ENCODE measurements at regions not wholly inside any gene's neighbourhood (a gene's known extent, or its start where the extent isn't known, plus 50 kb on each side); places are given as distances from the start of the nearest gene placed in this dataset.

GRCh38 chr1:50300297-50300696 lies 122.9 kb downstream of the DMRTA2 start:
- TF ChIP-seq CTCF (IDR thresholded peaks at IDR 0.05) = no peak
- no peak for TF ChIP-seq POLR2AphosphoS5 (IDR thresholded peaks at IDR 0.05; ENCODE audit: insufficient read depth in 1 of 2, low read depth in 1 of 2)
- TF ChIP-seq POLR2A (IDR thresholded peaks at IDR 0.05) = no peak

Measured in vagina (tissue), 2 donors.